Glomerular visceral epithelial cell (primary cell): ENCODE measurements at regions not wholly inside any gene's neighbourhood (a gene's known extent, or its start where the extent isn't known, plus 50 kb on each side); places are given as distances from the start of the nearest gene placed in this dataset.
"Not testable (repeated sequence)": the region's sequence is repeated elsewhere in the genome, so short reads cannot be mapped to it uniquely, and the experiment has no call there.

Experiments used
- DNase-seq: peaks from one replicate; pipeline ENCODE4 v3.0.0-alpha.2; 2016; ENCODE audit errors: extremely low spot score

DNA sequence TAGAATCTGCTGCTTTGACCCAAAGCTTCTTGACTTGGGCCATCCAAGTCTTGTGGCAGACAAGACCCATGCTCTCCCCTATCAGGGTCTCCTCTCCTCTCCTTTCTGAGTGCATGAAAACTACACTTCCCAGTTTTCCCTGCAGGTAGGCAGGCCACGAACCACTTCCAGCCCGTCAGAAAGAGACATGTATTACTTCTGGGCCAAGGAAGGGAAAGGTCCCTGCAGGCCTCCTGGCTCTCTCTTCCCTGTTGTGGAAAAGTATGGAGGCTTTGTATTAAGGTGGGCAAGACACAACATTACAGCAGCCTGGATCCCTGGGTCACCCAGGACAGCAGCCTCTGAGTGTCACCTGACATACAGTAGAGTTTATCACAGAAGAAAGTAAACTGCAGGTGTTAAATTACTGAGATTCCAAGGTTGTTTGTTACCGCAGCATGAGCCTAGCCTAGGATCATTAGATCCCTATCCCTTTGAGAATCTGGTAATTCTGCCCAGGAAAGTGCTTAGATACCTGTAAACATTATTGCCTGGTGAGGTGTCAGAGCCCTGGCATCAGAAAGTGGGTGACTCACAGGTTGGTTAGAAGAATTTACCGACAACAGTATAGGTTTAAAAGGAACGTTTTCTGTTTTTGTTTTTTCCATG lies 717.3 kb downstream of the MATN1 start:
- DNase-seq = peak; percentile 41

DNA sequence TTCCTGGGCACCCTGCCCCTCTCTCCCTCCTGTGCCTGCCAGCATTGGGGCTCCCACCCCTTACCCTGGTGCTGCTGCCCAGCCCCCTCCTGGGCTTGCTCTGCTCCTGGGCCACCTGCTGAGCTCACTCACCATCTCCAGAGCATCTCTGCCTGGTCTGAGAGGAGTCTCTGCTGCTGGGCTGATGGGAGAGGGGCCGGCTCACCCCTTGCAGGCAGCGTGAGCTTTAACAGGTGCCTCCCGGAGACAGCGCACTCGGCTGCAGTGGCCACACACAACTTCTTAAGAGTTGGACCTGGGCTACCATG lies 721.7 kb downstream of the MATN1 start:
- DNase-seq = no peak

DNA sequence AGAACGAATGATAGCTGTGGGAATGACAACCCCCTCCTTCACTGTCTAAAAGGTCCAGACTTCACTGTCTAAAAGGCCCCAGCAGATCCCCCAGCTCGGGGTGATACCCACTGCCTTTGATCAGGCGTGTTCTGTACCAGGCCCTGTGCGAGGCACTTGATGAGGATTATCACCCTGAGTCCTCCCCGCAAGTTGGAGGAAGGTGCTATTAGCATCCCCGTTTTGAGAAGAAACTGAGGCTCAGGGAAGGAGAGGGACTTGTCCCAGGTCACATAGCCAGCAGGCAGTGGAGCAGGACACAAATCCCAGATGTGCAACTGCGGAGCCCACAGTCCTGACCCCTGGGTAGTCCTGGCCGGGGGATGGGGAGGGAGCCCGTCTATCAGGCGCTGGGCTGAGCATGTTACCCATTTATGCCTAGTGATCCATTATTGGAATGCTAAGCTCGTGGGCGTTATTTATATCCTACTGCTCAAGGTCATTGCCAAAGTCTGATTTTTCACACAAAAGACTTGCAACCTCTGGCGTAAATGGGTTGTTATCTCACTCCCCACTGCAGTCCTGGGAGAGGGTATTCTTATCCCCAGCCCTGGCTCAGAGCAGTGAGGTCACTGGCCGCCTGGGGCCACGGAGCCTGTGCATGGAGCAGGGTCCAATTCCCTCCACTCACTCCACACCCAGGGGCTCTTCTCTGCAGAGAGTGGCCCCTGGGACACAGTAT lies 722.2 kb downstream of the MATN1 start:
- no peak for DNase-seq

DNA sequence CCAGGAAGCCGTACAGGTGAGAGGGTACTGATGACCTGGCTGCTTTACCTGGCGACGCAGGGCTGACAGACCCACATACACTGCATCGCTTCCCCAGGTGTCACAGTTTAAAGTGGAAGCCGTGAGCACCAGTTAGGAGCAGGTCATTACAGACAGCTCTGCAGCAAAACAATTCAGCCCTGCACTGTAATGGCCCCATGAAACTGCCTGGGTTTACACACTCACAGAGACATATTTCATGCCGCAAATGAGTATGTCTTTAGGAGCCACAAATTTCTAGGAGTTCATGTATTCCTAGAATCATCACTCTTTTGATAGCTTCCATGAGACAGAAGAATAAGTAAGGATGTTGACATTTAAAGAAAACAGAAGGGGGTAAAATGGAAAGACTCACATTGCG lies 723.1 kb downstream of the MATN1 start:
- DNase-seq = no peak

DNA sequence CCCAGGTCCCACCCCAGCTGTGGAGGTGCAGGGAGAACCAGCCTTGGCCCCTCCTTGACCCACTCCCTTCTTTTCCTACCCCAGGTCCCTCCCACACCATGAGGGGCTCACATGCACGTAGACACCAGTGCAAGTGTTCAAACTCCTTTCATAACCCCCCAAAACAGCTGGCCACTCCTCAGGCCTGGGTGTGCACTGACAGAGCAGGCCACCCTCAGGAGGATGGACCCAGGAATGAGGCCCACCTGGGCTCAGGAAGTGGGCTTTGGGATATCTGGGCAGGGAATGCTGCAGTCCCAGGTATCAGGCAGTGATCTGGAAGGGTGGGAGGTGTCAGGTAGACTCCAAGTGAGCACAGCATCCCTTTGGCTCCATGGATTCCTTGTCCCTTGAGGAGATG lies 723.8 kb downstream of the MATN1 start:
- DNase-seq = no peak

DNA sequence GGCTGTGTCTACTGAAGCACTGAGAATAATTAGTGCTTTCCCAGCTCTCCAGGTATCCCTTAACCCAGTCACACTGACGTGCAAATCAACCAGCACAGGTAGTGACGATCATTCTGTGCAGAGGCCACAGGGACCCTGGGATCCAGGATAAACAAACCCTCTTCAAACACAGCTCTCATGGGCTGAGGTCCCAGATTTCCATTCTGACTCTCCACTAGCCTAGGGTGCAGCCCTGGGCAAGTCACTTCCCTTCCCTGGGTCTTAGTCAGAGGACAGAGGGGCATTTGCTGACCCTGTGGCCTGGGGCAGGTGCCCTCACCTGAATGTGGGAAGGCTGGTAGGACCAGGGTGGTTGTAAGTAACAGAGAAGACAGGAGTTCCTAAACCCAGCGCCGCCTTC lies 724.7 kb downstream of the MATN1 start:
- no peak for DNase-seq

DNA sequence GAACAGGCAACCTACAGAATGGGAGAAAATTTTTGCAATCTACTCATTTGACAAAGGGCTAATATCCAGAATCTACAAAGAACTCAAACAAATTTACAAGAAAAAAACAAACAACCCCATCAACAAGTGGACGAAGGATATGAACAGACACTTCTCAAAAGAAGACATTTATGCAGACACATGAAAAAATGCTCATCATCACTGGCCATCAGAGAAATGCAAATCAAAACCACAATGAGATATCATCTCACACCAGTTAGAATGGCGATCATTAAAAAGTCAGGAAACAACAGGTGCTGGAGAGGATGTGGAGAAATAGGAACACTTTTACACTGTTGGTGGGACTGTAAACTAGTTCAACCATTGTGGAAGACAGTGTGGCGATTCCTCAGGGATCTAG lies 725.6 kb downstream of the MATN1 start:
- not testable (repeated sequence) for DNase-seq

DNA sequence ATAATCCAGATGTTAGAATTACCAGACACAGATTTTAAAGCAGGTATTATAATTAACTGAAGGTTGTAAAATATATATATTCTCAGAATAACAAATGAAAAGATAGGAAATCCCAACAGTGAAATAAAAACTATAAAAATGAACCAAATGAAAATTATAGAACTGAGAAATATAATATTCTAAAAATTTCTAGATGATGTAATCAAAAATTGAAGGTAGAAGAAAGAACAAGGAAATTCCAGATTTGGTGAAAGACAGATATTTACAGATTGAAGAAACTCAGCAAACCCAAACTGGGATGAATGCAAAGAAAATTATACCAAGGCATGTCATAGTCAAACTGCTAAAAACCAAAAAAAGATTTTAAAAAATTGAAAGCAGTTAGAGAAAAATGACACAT lies 729.4 kb downstream of the MATN1 start:
- no peak for DNase-seq

DNA sequence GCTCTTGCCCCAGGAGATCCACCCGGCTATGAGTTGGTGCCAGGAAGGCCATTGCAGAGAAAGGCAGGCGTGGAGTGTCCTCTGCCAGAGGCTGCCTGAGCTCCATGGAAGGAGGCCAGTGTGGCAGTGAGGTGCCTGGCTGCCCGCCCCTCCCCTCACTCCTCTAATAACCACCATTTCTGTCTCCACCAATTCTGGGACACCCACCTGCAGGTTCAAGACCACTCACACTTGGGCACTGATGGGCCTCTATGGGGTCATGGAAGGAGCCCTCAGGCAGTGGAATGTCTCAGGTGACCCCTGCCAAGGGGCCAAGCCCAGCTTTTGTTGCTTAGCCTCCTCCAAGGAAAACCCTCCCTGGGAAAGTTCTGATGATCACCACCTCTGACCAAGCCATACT lies 731.6 kb downstream of the MATN1 start:
- no peak for DNase-seq

DNA sequence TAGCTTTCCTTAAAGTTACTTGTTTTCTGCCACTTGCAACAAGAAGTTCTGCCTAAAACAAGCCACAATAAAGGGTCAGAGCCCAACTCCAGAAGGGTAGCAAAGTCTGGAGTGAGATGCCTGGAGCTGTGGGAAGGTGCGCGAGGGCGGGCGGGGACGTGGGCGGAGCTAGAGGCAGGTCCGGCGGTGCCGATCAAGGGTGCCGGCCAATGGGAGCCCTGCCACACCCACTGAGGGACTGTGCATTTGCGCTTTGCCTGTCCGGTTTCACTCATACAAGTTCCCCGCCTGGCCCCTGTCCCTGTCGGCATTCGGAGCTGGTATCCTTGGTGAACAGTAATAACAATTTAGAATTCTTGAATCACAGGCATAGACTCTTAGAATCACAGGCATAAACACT lies 732.4 kb downstream of the MATN1 start:
- DNase-seq = no peak

DNA sequence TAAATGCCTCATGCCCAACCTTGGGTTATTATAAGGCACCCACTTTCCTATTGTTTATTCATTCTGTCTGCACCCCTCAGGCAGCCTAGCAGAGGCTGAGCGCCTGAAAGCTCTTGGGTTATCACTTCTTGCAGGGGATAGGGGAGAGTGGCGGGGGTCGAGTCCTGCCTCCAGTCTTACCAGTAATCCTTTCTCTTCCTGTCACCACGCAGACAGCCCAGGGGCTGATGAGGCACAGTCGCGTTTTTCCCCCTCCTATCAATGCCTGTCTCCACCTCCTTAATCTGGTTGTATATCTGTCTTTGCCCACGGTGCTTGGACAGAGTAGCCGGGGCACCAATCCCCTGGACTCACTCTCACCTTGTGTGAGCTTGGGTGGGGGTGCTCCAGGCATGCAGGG lies 733.1 kb downstream of the MATN1 start:
- no peak for DNase-seq

DNA sequence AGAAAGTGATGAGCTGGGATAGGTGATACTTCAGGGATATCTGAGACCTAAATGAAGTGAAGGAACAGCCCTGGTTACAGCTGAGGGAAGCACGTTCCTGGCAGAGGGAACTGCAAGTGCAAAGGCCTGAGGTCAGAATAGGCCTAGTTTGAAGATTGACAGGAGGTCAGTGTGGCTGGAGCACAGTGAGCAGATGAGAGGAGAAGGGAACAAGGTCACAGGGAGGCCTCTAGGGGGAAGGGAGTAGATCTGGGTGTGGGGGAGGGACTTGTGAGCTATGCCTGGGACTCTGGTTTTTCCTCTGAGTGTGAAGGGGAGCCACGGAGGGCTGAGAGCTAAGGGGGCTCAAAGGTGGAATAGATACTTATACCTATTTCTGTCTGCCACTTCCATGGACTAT lies 736.4 kb downstream of the MATN1 start:
- no peak for DNase-seq

DNA sequence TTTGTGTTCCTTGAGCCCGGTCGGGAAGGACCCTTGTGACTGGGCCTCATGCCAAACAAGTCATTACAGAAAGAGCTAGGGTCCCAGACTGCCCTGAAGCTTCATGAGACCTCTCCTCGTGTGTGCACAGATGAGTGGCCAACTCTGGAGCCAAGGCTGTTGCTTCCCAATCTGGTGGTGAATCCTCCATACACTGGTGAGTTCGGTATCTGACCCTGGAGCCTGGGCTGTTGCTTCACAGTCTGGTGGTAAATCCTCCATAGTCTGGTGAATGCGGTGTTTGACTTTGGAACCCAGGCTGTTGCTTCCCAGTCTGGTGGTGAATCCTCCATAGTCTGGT lies 737.8 kb downstream of the MATN1 start:
- DNase-seq = no peak

DNA sequence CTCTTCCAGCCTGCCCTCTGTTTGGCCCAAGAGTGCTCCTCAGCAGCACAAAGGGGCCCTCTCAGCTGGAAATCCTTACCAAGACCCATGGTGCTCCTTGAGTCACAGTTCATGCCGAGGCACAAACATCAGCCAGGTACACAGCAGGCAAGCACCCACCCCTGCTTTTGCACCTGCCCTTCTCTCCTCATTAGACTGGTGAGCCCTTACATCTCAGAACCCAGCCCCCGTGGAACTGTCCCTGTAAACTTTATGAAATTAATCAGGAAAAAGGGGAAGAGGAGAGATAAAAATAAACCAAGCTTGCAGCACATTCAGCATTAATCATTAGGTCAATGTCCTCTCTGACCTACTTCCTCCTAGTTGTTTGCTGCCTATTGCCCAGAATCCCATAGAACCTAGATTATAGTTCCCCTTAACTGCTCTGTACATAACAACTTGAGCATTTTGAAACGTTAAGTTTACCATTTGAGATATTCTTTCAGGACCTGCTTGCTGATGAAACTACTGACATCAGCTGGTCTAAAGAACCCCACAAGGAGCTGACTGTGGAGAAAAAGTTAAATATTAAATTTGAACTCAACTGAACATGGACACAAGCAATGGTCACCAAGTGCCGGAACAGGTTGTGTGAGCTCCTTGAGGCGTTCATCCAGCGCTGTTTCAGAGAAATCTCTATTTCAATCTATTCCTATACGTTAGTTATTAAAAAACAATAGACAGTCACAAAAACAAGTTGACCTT lies 738.4 kb downstream of the MATN1 start:
- peak; percentile 23 for DNase-seq

DNA sequence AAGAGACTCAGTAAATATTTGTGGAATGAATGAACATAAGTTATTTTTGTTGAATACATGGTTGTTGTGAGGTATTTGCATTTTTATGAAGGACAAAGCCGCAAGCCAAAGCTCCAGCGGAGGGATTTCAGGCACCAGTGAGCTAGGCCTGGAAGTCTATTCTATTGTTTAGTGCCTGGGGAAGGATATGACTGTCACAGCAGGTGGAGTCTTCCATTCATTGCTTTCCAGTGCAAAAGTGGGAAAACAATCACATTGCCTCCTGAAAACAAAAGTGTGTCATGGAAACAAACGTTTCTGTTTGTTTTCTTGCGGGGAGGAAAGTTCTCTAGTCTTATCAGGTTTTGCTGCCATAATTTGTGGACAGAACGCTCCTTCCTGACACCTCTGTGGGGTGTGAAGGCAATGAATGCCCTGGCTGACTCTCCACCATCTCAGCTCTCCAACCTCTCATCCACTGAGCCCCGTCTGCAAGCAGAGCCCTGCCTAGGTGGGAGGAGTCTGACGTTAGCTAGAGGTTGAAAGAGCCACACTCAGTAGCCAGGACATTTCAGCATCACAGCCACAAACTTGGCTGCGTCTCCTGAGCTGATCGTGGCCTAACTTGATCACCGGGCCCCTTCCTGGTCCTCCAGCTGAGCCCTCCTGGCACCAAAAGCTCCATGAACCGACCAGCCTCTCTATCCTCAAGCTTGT lies 739.1 kb downstream of the MATN1 start:
- no peak for DNase-seq

DNA sequence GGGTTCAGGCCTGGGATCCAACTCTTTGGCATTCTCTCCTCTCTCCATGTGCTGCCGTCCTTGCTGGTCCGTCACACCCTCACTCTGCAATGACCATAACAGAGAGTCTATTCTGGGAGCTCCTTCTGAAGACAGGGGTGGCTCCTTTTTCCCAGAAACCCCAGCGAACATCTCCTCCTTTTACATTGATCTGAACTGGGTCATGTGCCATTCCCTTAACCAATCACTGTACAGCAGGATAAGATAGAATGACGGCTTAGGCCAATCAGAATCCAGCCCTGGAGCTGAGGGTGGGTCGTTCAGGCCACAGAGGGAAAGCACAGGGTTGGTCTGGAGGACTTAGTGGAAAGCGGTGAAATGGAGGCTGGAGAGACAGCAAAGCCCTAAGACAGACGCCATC lies 740.1 kb downstream of the MATN1 start:
- DNase-seq = no peak

DNA sequence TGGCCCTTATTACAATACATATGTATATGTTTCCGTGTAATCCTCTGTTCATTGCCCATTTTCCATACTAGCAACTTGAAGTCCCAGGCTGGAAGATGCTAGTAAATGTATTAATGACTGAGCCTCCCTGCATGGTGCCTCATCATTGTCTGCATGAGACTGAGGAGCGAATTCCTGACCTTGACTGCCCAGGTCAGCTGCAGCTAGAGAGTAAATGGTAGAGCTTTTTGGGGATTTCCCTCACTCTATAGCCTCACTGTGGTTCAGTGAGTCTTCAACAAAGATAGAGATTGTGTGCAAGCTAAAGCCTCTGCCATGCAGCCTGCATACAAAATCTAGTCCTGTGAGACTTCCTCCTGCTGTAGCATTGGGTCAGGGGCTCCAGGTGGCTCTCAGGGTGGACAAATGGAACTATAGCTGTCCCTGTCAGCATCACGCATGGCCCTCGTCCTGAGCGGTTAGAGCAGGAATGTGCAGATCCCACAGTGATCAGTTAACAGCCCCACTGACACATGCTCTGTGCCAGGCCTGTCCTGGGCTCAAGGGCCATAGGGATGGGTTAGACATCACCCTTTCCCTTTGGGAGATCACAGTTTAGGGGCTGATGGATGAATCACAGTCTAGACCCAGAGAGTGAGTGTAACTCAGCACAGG lies 741.7 kb downstream of the MATN1 start:
- DNase-seq = no peak

DNA sequence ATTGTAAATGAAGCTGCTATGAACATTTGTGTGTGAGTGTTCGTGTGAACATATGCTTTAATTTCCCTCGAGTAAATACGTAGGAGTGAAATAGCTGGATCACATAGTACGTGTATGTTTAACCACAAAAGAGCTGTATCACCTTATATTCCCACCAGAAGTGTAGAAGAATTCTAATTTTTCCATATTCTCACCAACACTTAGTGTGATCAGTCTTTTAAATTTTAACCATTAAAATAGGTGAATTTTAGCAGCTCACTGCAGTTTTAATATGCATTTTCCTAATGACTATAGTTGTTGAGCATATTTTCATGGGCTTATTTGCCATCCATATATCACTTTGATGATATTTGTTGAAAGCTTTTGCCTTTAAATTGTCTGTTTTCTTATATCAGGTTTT lies 741.2 kb downstream of the PTPRU start:
- DNase-seq = no peak

DNA sequence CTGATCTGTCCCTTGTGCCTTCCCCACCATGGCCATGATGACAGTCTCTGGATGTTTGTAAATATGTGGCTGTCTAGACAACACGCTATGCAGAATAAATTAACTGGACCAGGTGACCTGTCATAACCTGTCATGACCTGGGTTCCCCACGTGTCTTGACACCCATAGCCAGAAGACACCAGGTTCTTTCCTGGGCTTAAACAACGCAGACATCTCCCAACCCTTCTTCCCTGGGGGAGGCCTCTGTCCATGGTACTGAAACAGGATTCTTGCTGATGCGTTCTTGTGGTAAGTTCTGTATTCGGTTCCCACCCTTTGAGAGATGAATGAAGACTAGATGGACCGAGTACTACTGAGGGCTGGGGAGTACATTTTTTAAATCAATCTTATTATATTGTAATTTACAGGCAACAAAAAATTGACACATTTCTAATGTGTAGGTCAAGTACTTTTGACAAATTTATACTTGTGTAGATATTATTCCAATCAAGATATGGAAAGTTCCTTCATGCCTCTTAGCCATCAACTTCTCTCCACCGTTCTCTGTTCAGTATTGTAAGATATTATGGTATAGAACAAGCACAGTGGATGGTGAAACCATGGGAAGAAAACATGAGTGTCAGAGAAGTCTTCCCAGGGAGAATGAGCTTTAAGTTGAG lies 738.8 kb downstream of the PTPRU start:
- peak; percentile 54 for DNase-seq

DNA sequence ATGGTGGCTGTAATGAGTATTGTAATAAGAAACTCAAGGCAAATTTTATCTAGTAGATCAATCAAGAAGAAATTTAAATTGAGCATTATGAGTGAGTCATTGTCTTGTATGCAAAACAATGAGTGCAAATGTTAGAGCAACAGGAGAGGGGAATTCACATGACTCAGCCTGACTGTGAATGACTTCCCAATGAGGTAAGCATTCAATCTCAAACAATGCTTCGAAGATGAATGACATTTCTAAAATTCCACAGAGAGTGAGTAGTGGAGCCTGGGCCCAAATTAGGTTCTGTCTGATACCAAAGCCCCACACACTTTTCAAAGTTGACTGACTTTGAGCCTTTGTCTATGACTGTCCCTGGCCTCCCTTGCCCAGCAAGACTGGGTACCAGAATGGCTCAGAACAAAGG lies 738.0 kb downstream of the PTPRU start:
- peak; percentile 91 for DNase-seq

DNA sequence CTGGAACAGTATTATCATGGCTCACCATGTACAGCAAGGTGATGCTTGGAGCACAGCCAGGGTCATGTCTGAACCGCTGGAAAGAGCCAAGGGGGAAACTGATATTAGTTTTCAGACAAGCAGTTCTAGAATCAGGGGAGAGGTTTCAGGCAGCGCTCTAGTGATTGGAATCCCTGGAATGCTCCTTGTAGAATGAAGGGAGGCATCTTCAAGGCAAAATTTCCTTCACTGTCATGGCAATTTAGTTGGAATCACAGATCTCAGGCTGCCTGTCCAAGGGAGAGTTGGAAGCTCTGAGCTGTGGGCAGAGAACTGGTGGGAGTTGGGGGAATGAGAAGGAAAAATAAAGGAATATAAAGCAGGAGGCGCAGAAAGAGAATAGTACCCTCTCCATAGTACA lies 737.1 kb downstream of the PTPRU start:
- peak; percentile 65 for DNase-seq
